H1 (cell line): ENCODE measurements at regions not wholly inside any gene's neighbourhood (a gene's known extent, or its start where the extent isn't known, plus 50 kb on each side); places are given as distances from the start of the nearest gene placed in this dataset.

ENCODE experiments used
- CTCF ChIA-PET: fragments of 300-600 bp; sonication (Branson Sonifier 250); formaldehyde crosslinking; loops from one replicate; lab custom pipeline; 2021; ENCODE audit not compliant: partially characterized antibody; lab: Charles Lee
- POLR2A ChIA-PET: fragments of 300-600 bp; sonication (Branson Sonifier 250); formaldehyde crosslinking; loops from one replicate; lab custom pipeline; 2021; ENCODE audit warnings: inconsistent platforms; ENCODE audit not compliant: partially characterized antibody; lab: Charles Lee
- DNase-seq, 2 experiments: peaks; one replicate each; pipeline versions ENCODE4 v3.0.0 to v3.0.0-alpha.2; 2010 to 2022; ENCODE audit warnings: low spot score in 2 of 2, low read depth in 1 of 2, mixed read lengths in 1 of 2
- FAIRE-seq: peaks from 2 replicates; lab custom pipeline; 2011; peaks lifted over from hg19 to GRCh38; lab: Jason Lieb, UNC
- H2AFZ ChIP-seq: 2 replicates; pipeline ENCODE4 v1.8.1; 2012; ENCODE audit warnings: low read length, inconsistent platforms
- H2AK5ac ChIP-seq: 2 replicates; pipeline ENCODE4 v1.6.1; 2013; ENCODE audit warnings: low read depth, low read length
- H2BK120ac ChIP-seq: replicated peaks from 2 replicates; pipeline ENCODE3; 2013; ENCODE audit warnings: low read depth, low read length, inconsistent platforms
- H2BK12ac ChIP-seq: 2 replicates; pipeline ENCODE4 v1.6.1; 2013; ENCODE audit warnings: low read depth, low read length
- H2BK15ac ChIP-seq: 2 replicates; pipeline ENCODE4 v1.6.1; 2013; ENCODE audit warnings: low read length
- H2BK20ac ChIP-seq: 2 replicates; pipeline ENCODE4 v1.6.1; 2013; ENCODE audit warnings: low read length
- H2BK5ac ChIP-seq: 2 replicates; pipeline ENCODE4 v1.6.1; 2013; ENCODE audit warnings: low read depth, low read length
- H3K14ac ChIP-seq: 2 replicates; pipeline ENCODE4 v1.6.1; 2013; ENCODE audit warnings: inconsistent platforms; ENCODE audit not compliant: insufficient read length
- H3K18ac ChIP-seq: 2 replicates; pipeline ENCODE4 v1.6.1; 2013; ENCODE audit warnings: low read length; ENCODE audit errors: extremely low read depth
- H3K23ac ChIP-seq: 2 replicates; pipeline ENCODE4 v1.6.1; 2013; ENCODE audit warnings: inconsistent platforms; ENCODE audit not compliant: insufficient read length
- H3K23me2 ChIP-seq: 2 replicates; pipeline ENCODE4 v1.6.1; 2013; ENCODE audit warnings: low read depth, low read length
- H3K27ac ChIP-seq: 2 replicates; pipeline ENCODE4 v1.6.1; 2011; ENCODE audit warnings: low read depth, low read length, inconsistent platforms
- H3K27me3 ChIP-seq, 4 experiments: replicated peaks in 1 of 4; 1 replicate in 1 of 4; 2 replicates in 3 of 4; pipeline versions ENCODE4 v1.6.1 to v1.8.1; 2011 to 2013; ENCODE audit warnings: low read length in 3 of 4, mild to moderate bottlenecking in 3 of 4, inconsistent platforms in 2 of 4, mixed read lengths in 2 of 4, moderate library complexity in 1 of 4; ENCODE audit not compliant: control insufficient read depth in 3 of 4, insufficient read depth in 3 of 4; ENCODE audit errors: extremely low read depth in 1 of 4
- H3K36me3 ChIP-seq, 4 experiments: 2 replicates each; pipeline versions ENCODE4 v1.6.1 to v1.8.1; 2011 to 2013; ENCODE audit warnings: mild to moderate bottlenecking in 4 of 4, low read length in 3 of 4, moderate library complexity in 2 of 4, control low read depth in 1 of 4, inconsistent platforms in 1 of 4; ENCODE audit not compliant: insufficient read depth in 4 of 4, control insufficient read depth in 2 of 4
- H3K4ac ChIP-seq: replicated peaks from 2 replicates; pipeline ENCODE3; 2013; ENCODE audit warnings: low read length, low read depth, mixed read lengths, inconsistent platforms; ENCODE audit not compliant: insufficient read length
- H3K4me1 ChIP-seq, 4 experiments: replicated peaks in 1 of 4; 1 replicate in 1 of 4; 2 replicates in 3 of 4; pipeline versions ENCODE4 v1.6.1 to v1.8.1; 2011 to 2013; ENCODE audit warnings: low read length in 3 of 4, inconsistent platforms in 2 of 4, mixed read lengths in 1 of 4; ENCODE audit not compliant: insufficient read depth in 4 of 4, control insufficient read depth in 3 of 4
- H3K4me2 ChIP-seq, 2 experiments: 2 replicates each; pipeline versions ENCODE4 v1.6.1 to v1.8.1; 2011 to 2013; ENCODE audit warnings: low read depth in 2 of 2, low read length in 2 of 2, control low read depth in 1 of 2, inconsistent platforms in 1 of 2, mild to moderate bottlenecking in 1 of 2; ENCODE audit not compliant: insufficient read depth in 1 of 2
- H3K4me3 ChIP-seq, 4 experiments: fragments of 200-600, 300-600 bp in 1 of 4; sonication (generic), shearing (Covaris generic), sonication (Bioruptor Twin) in 1 of 4; 2 replicates each; pipeline versions ENCODE4 v1.5.1 to v1.8.1; 2011 to 2016; ENCODE audit warnings: low read length in 4 of 4, low read depth in 3 of 4, control low read depth in 2 of 4, inconsistent platforms in 2 of 4, mild to moderate bottlenecking in 2 of 4, mixed read lengths in 1 of 4, moderate library complexity in 1 of 4; ENCODE audit not compliant: insufficient read depth in 2 of 4; ENCODE audit errors: extremely low read depth in 1 of 4
- H3K56ac ChIP-seq: replicated peaks from 2 replicates; pipeline ENCODE3; 2013; ENCODE audit warnings: low read depth, mild to moderate bottlenecking, mixed read lengths, low read length, inconsistent platforms; ENCODE audit not compliant: insufficient read length
- H3K79me1 ChIP-seq: 2 replicates; pipeline ENCODE4 v1.6.1; 2013; ENCODE audit warnings: low read depth, low read length, control low read depth
- H3K79me2 ChIP-seq, 2 experiments: 2 replicates each; pipeline versions ENCODE4 v1.6.1 to v1.8.1; 2012 to 2013; ENCODE audit warnings: low read length in 2 of 2, mild to moderate bottlenecking in 2 of 2, inconsistent platforms in 1 of 2; ENCODE audit not compliant: insufficient read depth in 2 of 2, control insufficient read depth in 1 of 2
- H3K9ac ChIP-seq, 4 experiments: replicated peaks in 1 of 4; 1 replicate in 1 of 4; 2 replicates in 3 of 4; pipeline versions ENCODE4 v1.6.1 to v1.8.1; 2011 to 2013; ENCODE audit warnings: low read depth in 3 of 4, low read length in 3 of 4, control low read depth in 2 of 4, mild to moderate bottlenecking in 2 of 4, moderate library complexity in 2 of 4, inconsistent platforms in 1 of 4; ENCODE audit errors: extremely low read depth in 1 of 4
- H3K9me3 ChIP-seq, 2 experiments: 2 replicates each; pipeline versions ENCODE4 v1.6.1 to v1.8.1; 2012 to 2013; ENCODE audit warnings: mild to moderate bottlenecking in 2 of 2, moderate library complexity in 2 of 2, control low read depth in 1 of 2, inconsistent platforms in 1 of 2, low read depth in 1 of 2, low read length in 1 of 2, mixed read lengths in 1 of 2; ENCODE audit not compliant: insufficient read depth in 2 of 2
- H4K20me1 ChIP-seq, 2 experiments: replicated peaks in 1 of 2; 2 replicates each; pipeline versions ENCODE3 to v1.8.1; 2011 to 2013; ENCODE audit warnings: inconsistent platforms in 2 of 2, low read length in 2 of 2, mild to moderate bottlenecking in 1 of 2; ENCODE audit not compliant: insufficient read depth in 2 of 2, control insufficient read depth in 1 of 2
- H4K5ac ChIP-seq: 2 replicates; pipeline ENCODE4 v1.6.1; 2013; ENCODE audit warnings: low read length, low read depth, mixed read lengths, inconsistent platforms; ENCODE audit not compliant: insufficient read length
- H4K8ac ChIP-seq: 2 replicates; pipeline ENCODE4 v1.8.0; 2013; ENCODE audit warnings: mild to moderate bottlenecking, moderate library complexity, low read length, inconsistent platforms; ENCODE audit not compliant: insufficient read depth; ENCODE audit errors: extremely low read depth
- H4K91ac ChIP-seq: replicated peaks from 2 replicates; pipeline ENCODE3; 2013; ENCODE audit warnings: low read length, mixed read lengths, inconsistent platforms; ENCODE audit not compliant: insufficient read length
- CTBP2 ChIP-seq: IDR thresholded peaks from 2 replicates; pipeline ENCODE4 v1.7.0; 2011; ENCODE audit warnings: borderline replicate concordance, mild to moderate bottlenecking, moderate library complexity, mixed read lengths, low read length; ENCODE audit not compliant: insufficient read depth, insufficient read length
- E2F6 ChIP-seq: IDR thresholded peaks from 2 replicates; pipeline ENCODE4 v1.6.1; 2012; ENCODE audit warnings: inconsistent platforms
- GABPA ChIP-seq: IDR thresholded peaks from 2 replicates; pipeline ENCODE4 v1.6.1; 2011; ENCODE audit warnings: mild to moderate bottlenecking, low read length, moderate library complexity, borderline replicate concordance; ENCODE audit not compliant: insufficient read depth
- HDAC2 ChIP-seq, 2 experiments: fragments of 300-600 bp in 1 of 2; sonication (generic) in 1 of 2; IDR thresholded peaks; 2 replicates each; pipeline ENCODE4 v1.6.1; 2011 to 2012; ENCODE audit warnings: low read depth in 2 of 2, low read length in 2 of 2, mild to moderate bottlenecking in 2 of 2, moderate library complexity in 2 of 2, borderline replicate concordance in 1 of 2, inconsistent platforms in 1 of 2
- NANOG ChIP-seq: IDR thresholded peaks from 2 replicates; pipeline ENCODE4 v1.6.1; 2011; ENCODE audit warnings: low read length, low read depth, mild to moderate bottlenecking, inconsistent platforms; ENCODE audit not compliant: insufficient read depth, poor library complexity, severe bottlenecking
- SP4 ChIP-seq: IDR thresholded peaks from 2 replicates; pipeline ENCODE4 v1.6.1; 2012; ENCODE audit warnings: low read length, inconsistent platforms
- TEAD4 ChIP-seq: IDR thresholded peaks from 2 replicates; pipeline ENCODE4 v1.6.1; 2012; ENCODE audit warnings: low read depth, low read length, inconsistent platforms, mixed read lengths
- YY1 ChIP-seq: IDR thresholded peaks from 2 replicates; pipeline ENCODE4 v1.6.1; 2011; ENCODE audit warnings: low read depth, mild to moderate bottlenecking, low read length
- WGBS, 2 experiments: shearing (Covaris generic) in 1 of 2; methylation state at CpG; one replicate each; pipeline versions ENCODE4 v1.1.6 to v1.1.7; 2013 to 2015; ENCODE audit warnings: low lambda C conversion rate in 2 of 2, mixed read lengths in 2 of 2, inconsistent platforms in 1 of 2, low coverage in 1 of 2, missing lambda C conversion rate in 1 of 2; ENCODE audit not compliant: insufficient replicate concordance in 2 of 2, insufficient coverage in 1 of 2, insufficient read length in 1 of 2; ENCODE audit errors: extremely low coverage in 1 of 2, missing lambda C conversion rate in 1 of 2; 5-methylcytosine and 5-hydroxymethylcytosine counted together
- TF ChIP-seq, protein P1 (sequence below): IDR thresholded peaks from 2 replicates; pipeline ENCODE4 v1.6.1; 2012; ENCODE audit warnings: inconsistent platforms

GRCh38 chr11:70742553-70743291, 344.4 kb downstream of the CTTN start:
- Histone ChIP-seq H3K4me2 (peak overlapping the region; percentile 39; a peak in 2 of 4 replicates), H4K91ac (peak overlapping the region; percentile 44)
- no peak for TF ChIP-seq NANOG
- no peak for TF ChIP-seq SP4
- TF ChIP-seq E2F6: peak; percentile 67; the same call in 1 of the 2 replicates
- no peak for TF ChIP-seq TEAD4
- TF ChIP-seq GABPA: 0 out of 2 replicates have a peak, but pooled peaks have one; percentile 26
- 0 out of 4 replicates have a peak, but pooled peaks of 1 of the 2 experiments have one; percentile 52 for TF ChIP-seq HDAC2 (IDR thresholded peaks at IDR 0.05; ENCODE audit: borderline replicate concordance in 1 of 2, low read depth in 2 of 2, low read length in 2 of 2)
- no peak for TF ChIP-seq CTBP2
- TF ChIP-seq YY1: no peak
- TF ChIP-seq, protein P1, sequence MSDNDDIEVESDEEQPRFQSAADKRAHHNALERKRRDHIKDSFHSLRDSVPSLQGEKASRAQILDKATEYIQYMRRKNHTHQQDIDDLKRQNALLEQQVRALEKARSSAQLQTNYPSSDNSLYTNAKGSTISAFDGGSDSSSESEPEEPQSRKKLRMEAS: peak; percentile 48; the same call in 1 of the 2 replicates

More at GRCh38 chr11:70742553-70743291, 344.4 kb downstream of the CTTN start:
- Histone ChIP-seq H3K4me3 (peak overlapping the region in 1 of 4 experiments; percentile 6; a peak in 1 of 8 replicates), H3K18ac (no peak overlapping the region; the same call in 1 of the 2 replicates), H3K27ac (no peak overlapping the region), H3K23me2 (peaks cover 4% of the 10 kb centered on the region; the same call in 1 of the 2 replicates), H2AK5ac (no peak overlapping the region; the same call in 1 of the 2 replicates), H2BK5ac (peak overlapping the region; percentile 76; the same call in 1 of the 2 replicates), H3K9ac (no peak overlapping the region), H2BK120ac (no peak overlapping the region), H4K20me1 (peaks cover 0 to 3% of the 10 kb centered on the region in 2 experiments), H2BK20ac (peak overlapping the region; percentile 48; the same call in 1 of the 2 replicates), H3K4ac (no peak overlapping the region), H4K5ac (no peak overlapping the region), H3K36me3 (no peaks in the 10 kb centered on the region), H3K9me3 (no peaks in the 10 kb centered on the region), H2BK15ac (no peak overlapping the region; the same call in 1 of the 2 replicates), H3K14ac (no peak overlapping the region), H3K79me2 (no peaks in the 10 kb centered on the region), H3K56ac (no peak overlapping the region), H3K27me3 (no peaks in the 10 kb centered on the region), H4K8ac (no peak overlapping the region; the same call in 1 of the 2 replicates), H3K79me1 (peaks cover 7% of the 10 kb centered on the region), H2AFZ (no peak overlapping the region), H2BK12ac (peak overlapping the region; percentile 52; the same call in 1 of the 2 replicates), H3K4me1 (peaks cover 10 to 27% (median 18%) of the 10 kb centered on the region in 4 experiments), H3K23ac (no peak overlapping the region)
- DNase-seq (peak; percentile 51 to 82), FAIRE-seq (no peak)
- ChIA-PET POLR2A (interaction anchor here (0.5 to 1.3 kb wide), 3 partner anchors 8 to 133 kb away, joined by 3 to 4 read pairs (median 3); no protein-coding TSS in a partner anchor), CTCF (interaction anchor here (0.6 to 3.2 kb wide), 9 partner anchors 9 to 596 kb away, joined by 3 to 19 read pairs (median 3); no protein-coding TSS in a partner anchor)
- WGBS, 2 experiments: 47% methylated on average over 27 of the region's 27 CpGs; no CpG with 5 or more reads in 1 of the 2 experiments
